GM12878 (cell line): ENCODE measurements at regions not wholly inside any gene's neighbourhood (a gene's known extent, or its start where the extent isn't known, plus 50 kb on each side); places are given as distances from the start of the nearest gene placed in this dataset.

Experiments used
- ATAC-seq: fragments of 200-7000 bp; cut with Tn5 transposase; 3 replicates; pipeline ENCODE4 v1.9.1; 2020; ENCODE audit warnings: mild to moderate bottlenecking, moderate library complexity
- BruUV-seq: library from RNA; stranded (reverse); fragments of 400-500 nt; replicated peaks from 2 replicates; lab custom pipeline; 2021; lab: Mats Ljungman, UMichigan
- CTCF ChIA-PET: fragments of 300-600 bp; sonication (Branson Sonifier 250); formaldehyde crosslinking; extraction: SDS; loops from one replicate; lab custom pipeline; 2021; ENCODE audit warnings: inconsistent platforms; lab: Yijun Ruan, JAX
- POLR2A ChIA-PET: fragments of 350-600 bp; formaldehyde crosslinking; extraction: SDS; loops from one replicate; lab custom pipeline; 2021; ENCODE audit warnings: inconsistent platforms; lab: Charles Lee
- RAD21 ChIA-PET: fragments of 300-600 bp; sonication (Branson Sonifier 250); formaldehyde crosslinking; loops from one replicate; lab custom pipeline; 2023; ENCODE audit warnings: antibody characterized with exemption; ENCODE audit not compliant: unreplicated experiment; lab: Charles Lee
- SMC1A ChIA-PET: fragments of 300-600 bp; sonication (Branson Sonifier 250); formaldehyde crosslinking; loops from one replicate; lab custom pipeline; 2023; ENCODE audit not compliant: unreplicated experiment, uncharacterized antibody; lab: Charles Lee
- DNase-seq: peaks from one replicate; pipeline ENCODE4 v3.0.0-alpha.2; 2011; ENCODE audit warnings: low read depth, low spot score
- FAIRE-seq: peaks from 3 replicates; lab custom pipeline; 2011; peaks lifted over from hg19 to GRCh38; lab: Jason Lieb, UNC
- H2AFZ ChIP-seq: 2 replicates; pipeline ENCODE4 v1.6.0; 2011; ENCODE audit warnings: low read depth, low read length, control low read depth; ENCODE audit not compliant: control insufficient read depth
- H3K27ac ChIP-seq: 2 replicates; pipeline ENCODE4 v1.5.1; 2011; ENCODE audit warnings: control low read depth; ENCODE audit not compliant: control insufficient read depth, insufficient read depth
- H3K27me3 ChIP-seq, 2 experiments: replicated peaks in 1 of 2; 2 replicates each; pipeline versions ENCODE4 v1.6.0 to v1.6.1; 2011; ENCODE audit warnings: low read length in 1 of 2; ENCODE audit not compliant: control insufficient read depth in 2 of 2, insufficient read depth in 2 of 2
- H3K36me3 ChIP-seq, 2 experiments: 2 replicates each; pipeline ENCODE4 v1.5.1; 2011; ENCODE audit warnings: low read length in 1 of 2; ENCODE audit not compliant: control insufficient read depth in 2 of 2, insufficient read depth in 2 of 2
- H3K4me1 ChIP-seq: 2 replicates; pipeline ENCODE4 v1.6.1; 2011; ENCODE audit warnings: mild to moderate bottlenecking, low read length, moderate library complexity, mixed read lengths; ENCODE audit not compliant: control insufficient read depth, insufficient read depth
- H3K4me2 ChIP-seq: 2 replicates; pipeline ENCODE4 v1.6.0; 2011; ENCODE audit warnings: control low read depth; ENCODE audit not compliant: control insufficient read depth, insufficient read depth
- H3K4me3 ChIP-seq: fragments of 200-600 bp; sonication (generic); 2 replicates; pipeline ENCODE4 v1.5.1; 2016
- H3K79me2 ChIP-seq: 2 replicates; pipeline ENCODE4 v1.6.0; 2011; ENCODE audit warnings: low read length; ENCODE audit not compliant: control insufficient read depth, insufficient read depth
- H3K9ac ChIP-seq: 2 replicates; pipeline ENCODE4 v1.8.0; 2011; ENCODE audit warnings: low read length, control low read depth, mixed read lengths; ENCODE audit not compliant: control insufficient read depth, insufficient read depth
- H3K9me3 ChIP-seq: replicated peaks from 3 replicates; pipeline ENCODE4 v1.5.1; 2011; ENCODE audit warnings: mild to moderate bottlenecking, low read length; ENCODE audit not compliant: control insufficient read depth, insufficient read depth
- H4K20me1 ChIP-seq: 2 replicates; pipeline ENCODE4 v1.6.0; 2011; ENCODE audit not compliant: control insufficient read depth, insufficient read depth
- ASH2L ChIP-seq: fragments of 300-600, 200-600 bp; sonication (generic); IDR thresholded peaks from 2 replicates; pipeline ENCODE4 v1.6.1; 2017; ENCODE audit warnings: low read depth, mild to moderate bottlenecking, borderline replicate concordance
- ATF7 ChIP-seq: fragments of 450-650 bp; IDR thresholded peaks from 2 replicates; pipeline ENCODE4 v1.6.1; 2016; ENCODE audit warnings: low read depth, mild to moderate bottlenecking
- BHLHE40 ChIP-seq, 2 experiments: fragments of 450-650 bp in 1 of 2; IDR thresholded peaks; 2 replicates each; pipeline ENCODE4 v1.6.1; 2011 to 2017; ENCODE audit warnings: low read depth in 2 of 2, borderline replicate concordance in 1 of 2, improper control_type of control experiment in 1 of 2, low read length in 1 of 2, mild to moderate bottlenecking in 1 of 2
- CHD2 ChIP-seq: IDR thresholded peaks from 2 replicates; pipeline ENCODE4 v1.6.1; 2011; ENCODE audit warnings: low read depth, low read length, improper control_type of control experiment, borderline replicate concordance
- DPF2 ChIP-seq: fragments of 450-650 bp; IDR thresholded peaks from 2 replicates; pipeline ENCODE4 v1.6.1; 2017; ENCODE audit warnings: mild to moderate bottlenecking
- EGR1 ChIP-seq, 2 experiments: IDR thresholded peaks; 1 replicate in 1 of 2; 2 replicates in 1 of 2; pipeline ENCODE4 v1.6.1; 2011 to 2012; ENCODE audit warnings: low read depth in 2 of 2, low read length in 2 of 2, borderline replicate concordance in 1 of 2, mild to moderate bottlenecking in 1 of 2, moderate library complexity in 1 of 2
- IKZF1 ChIP-seq: fragments of 450-650 bp; conservative IDR thresholded peaks from 2 replicates; pipeline ENCODE4 v1.6.1; 2017; ENCODE audit warnings: antibody characterized with exemption, mild to moderate bottlenecking
- IKZF2 ChIP-seq, 2 experiments: fragments of 450-650 bp; IDR thresholded peaks; 2 replicates each; pipeline ENCODE4 v1.6.1; 2017; ENCODE audit warnings: mild to moderate bottlenecking in 2 of 2, moderate library complexity in 2 of 2
- JUND ChIP-seq: IDR thresholded peaks from 2 replicates; pipeline ENCODE4 v1.6.1; 2012; ENCODE audit warnings: low read depth, mild to moderate bottlenecking, low read length, improper control_type of control experiment, moderate library complexity
- POU2F2 ChIP-seq: IDR thresholded peaks from 3 replicates; pipeline ENCODE4 v1.6.1; 2011; ENCODE audit warnings: low read depth, mild to moderate bottlenecking, low read length, borderline replicate concordance
- SRF ChIP-seq, 2 experiments: IDR thresholded peaks; 2 replicates each; pipeline ENCODE4 v1.6.1; 2011; ENCODE audit warnings: low read depth in 2 of 2, low read length in 2 of 2, mild to moderate bottlenecking in 1 of 2, moderate library complexity in 1 of 2
- WRNIP1 ChIP-seq: IDR thresholded peaks from 2 replicates; pipeline ENCODE4 v1.6.1; 2011; ENCODE audit warnings: low read depth, low read length, improper control_type of control experiment, borderline replicate concordance
- ZBED1 ChIP-seq: IDR thresholded peaks from 2 replicates; pipeline ENCODE4 v1.6.1; 2016; ENCODE audit warnings: borderline replicate concordance
- WGBS: methylation state at CpG from one replicate; pipeline ENCODE4 v1.1.6; 2016; ENCODE audit warnings: low lambda C conversion rate; ENCODE audit not compliant: insufficient replicate concordance, insufficient coverage; ENCODE audit errors: missing lambda C conversion rate; 5-methylcytosine and 5-hydroxymethylcytosine counted together
- in situ Hi-C: fragments of 300-500 bp; cut with MboI; formaldehyde crosslinking; loops from 9 replicates; pipeline ENCODE4 v1.14.3; 2018; ENCODE audit warnings: mixed read lengths
- intact Hi-C: fragments of 100-400 bp; cut with micrococcal nuclease; formaldehyde crosslinking; loops from one replicate; pipeline ENCODE4 v1.14.2; 2022; ENCODE audit not compliant: unreplicated experiment

DNA sequence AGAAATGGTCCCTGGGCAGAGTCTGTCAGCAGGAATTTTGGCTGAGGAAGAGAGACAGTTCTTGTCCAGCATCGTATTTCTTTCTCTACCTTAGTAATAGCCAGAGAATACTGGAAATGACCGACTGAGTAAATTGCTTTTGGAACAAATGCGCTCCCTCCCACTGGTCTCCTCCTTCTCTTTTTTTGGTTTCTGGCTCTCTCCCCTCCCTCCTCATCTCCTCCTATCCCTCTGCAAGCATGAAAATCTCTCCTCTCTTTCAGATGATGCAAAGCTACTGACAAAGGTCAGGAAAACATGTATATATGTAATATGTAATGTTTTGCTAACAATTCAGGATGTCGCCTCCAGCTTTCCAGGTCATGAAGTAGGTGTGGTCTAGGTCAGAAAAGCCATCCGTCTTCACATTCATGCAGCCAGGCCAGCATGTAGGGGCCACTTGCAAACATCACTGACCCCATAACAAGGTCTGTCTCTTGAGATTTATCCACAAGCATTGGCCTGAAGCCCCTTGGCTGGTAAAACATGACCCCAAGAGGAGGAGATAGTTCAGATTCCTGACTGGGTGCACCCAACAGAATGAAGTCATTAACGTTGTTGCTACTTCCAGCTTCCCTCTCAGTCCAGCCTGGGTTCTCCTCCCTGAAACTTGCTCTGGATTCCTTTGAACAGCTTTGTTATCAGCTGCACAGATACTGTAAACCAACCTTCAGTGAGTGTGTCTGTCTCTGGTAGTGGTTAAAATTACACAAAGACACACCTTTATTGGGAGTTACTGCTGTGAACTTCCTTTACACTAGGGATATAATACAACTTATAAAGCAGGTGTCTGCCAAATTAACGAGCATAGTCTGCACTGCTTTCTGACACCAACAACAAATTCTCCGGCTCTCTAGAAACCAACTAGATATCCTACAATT is 864.4 kb upstream of the KLHL29 start:
- H3K9ac ChIP-seq: no peak overlapping the region
- WGBS: 7% methylated on average over 8 of the region's 8 CpGs
- intact Hi-C loops (no loop called here), in situ Hi-C loops (no loop called here)
- SMC1A ChIA-PET: no interaction called here
- DNase-seq (no peak), FAIRE-seq (no peak), ATAC-seq (no peak)
- no peak overlapping the region for H2AFZ ChIP-seq
- H3K27ac ChIP-seq: no peak overlapping the region
- RAD21 ChIA-PET: no interaction called here
- H3K4me2 ChIP-seq: no peak overlapping the region
- H3K79me2 ChIP-seq: no peaks in the 10 kb centered on the region
- no peaks in the 10 kb centered on the region for H3K27me3 ChIP-seq
- no peaks in the 10 kb centered on the region for H3K36me3 ChIP-seq
- H3K4me3 ChIP-seq: no peak overlapping the region
- no peaks in the 10 kb centered on the region for H4K20me1 ChIP-seq
- POLR2A ChIA-PET: no interaction called here
- no peak for TF ChIP-seq WRNIP1
- TF ChIP-seq ZBED1: no peak
- no peak for TF ChIP-seq SRF (IDR thresholded peaks at IDR 0.05; ENCODE audit: low read depth in 2 of 2, low read length in 2 of 2)
- TF ChIP-seq BHLHE40 (IDR thresholded peaks at IDR 0.05; ENCODE audit: borderline replicate concordance in 1 of 2, low read depth in 2 of 2, low read length in 1 of 2): no peak
- no peak for TF ChIP-seq POU2F2
- TF ChIP-seq IKZF1: no peak
- TF ChIP-seq IKZF2 (IDR thresholded peaks at IDR 0.05): no peak
- no peak for TF ChIP-seq DPF2
- TF ChIP-seq ASH2L: no peak
- no peak for TF ChIP-seq CHD2
- no peak for TF ChIP-seq EGR1 (IDR thresholded peaks at IDR 0.05; ENCODE audit: borderline replicate concordance in 1 of 2, low read depth in 2 of 2, low read length in 2 of 2)
- TF ChIP-seq JUND: no peak
- no peak for TF ChIP-seq ATF7
- CTCF ChIA-PET: no interaction called here
- no TSS peak for BruUV-seq
- no peaks in the 10 kb centered on the region for H3K9me3 ChIP-seq
- no peaks in the 10 kb centered on the region for H3K4me1 ChIP-seq
